H1 (cell line): ENCODE measurements at regions not wholly inside any gene's neighbourhood (a gene's known extent, or its start where the extent isn't known, plus 50 kb on each side); places are given as distances from the start of the nearest gene placed in this dataset.

Experiments used
- CTCF ChIA-PET: fragments of 300-600 bp; sonication (Branson Sonifier 250); formaldehyde crosslinking; loops from one replicate; lab custom pipeline; 2021; ENCODE audit not compliant: partially characterized antibody; lab: Charles Lee
- POLR2A ChIA-PET: fragments of 300-600 bp; sonication (Branson Sonifier 250); formaldehyde crosslinking; loops from one replicate; lab custom pipeline; 2021; ENCODE audit warnings: inconsistent platforms; ENCODE audit not compliant: partially characterized antibody; lab: Charles Lee
- DNase-seq, 2 experiments: peaks; one replicate each; pipeline versions ENCODE4 v3.0.0 to v3.0.0-alpha.2; 2010 to 2022; ENCODE audit warnings: low spot score in 2 of 2, low read depth in 1 of 2, mixed read lengths in 1 of 2
- FAIRE-seq: peaks from 2 replicates; lab custom pipeline; 2011; peaks lifted over from hg19 to GRCh38; lab: Jason Lieb, UNC
- H2AFZ ChIP-seq: 2 replicates; pipeline ENCODE4 v1.8.1; 2012; ENCODE audit warnings: low read length, inconsistent platforms
- H2AK5ac ChIP-seq: 2 replicates; pipeline ENCODE4 v1.6.1; 2013; ENCODE audit warnings: low read depth, low read length
- H2BK120ac ChIP-seq: replicated peaks from 2 replicates; pipeline ENCODE3; 2013; ENCODE audit warnings: low read depth, low read length, inconsistent platforms
- H2BK12ac ChIP-seq: 2 replicates; pipeline ENCODE4 v1.6.1; 2013; ENCODE audit warnings: low read depth, low read length
- H2BK15ac ChIP-seq: 2 replicates; pipeline ENCODE4 v1.6.1; 2013; ENCODE audit warnings: low read length
- H2BK20ac ChIP-seq: 2 replicates; pipeline ENCODE4 v1.6.1; 2013; ENCODE audit warnings: low read length
- H2BK5ac ChIP-seq: 2 replicates; pipeline ENCODE4 v1.6.1; 2013; ENCODE audit warnings: low read depth, low read length
- H3K14ac ChIP-seq: 2 replicates; pipeline ENCODE4 v1.6.1; 2013; ENCODE audit warnings: inconsistent platforms; ENCODE audit not compliant: insufficient read length
- H3K18ac ChIP-seq: 2 replicates; pipeline ENCODE4 v1.6.1; 2013; ENCODE audit warnings: low read length; ENCODE audit errors: extremely low read depth
- H3K23ac ChIP-seq: 2 replicates; pipeline ENCODE4 v1.6.1; 2013; ENCODE audit warnings: inconsistent platforms; ENCODE audit not compliant: insufficient read length
- H3K23me2 ChIP-seq: 2 replicates; pipeline ENCODE4 v1.6.1; 2013; ENCODE audit warnings: low read depth, low read length
- H3K27ac ChIP-seq: 2 replicates; pipeline ENCODE4 v1.6.1; 2011; ENCODE audit warnings: low read depth, low read length, inconsistent platforms
- H3K27me3 ChIP-seq, 4 experiments: replicated peaks in 1 of 4; 1 replicate in 1 of 4; 2 replicates in 3 of 4; pipeline versions ENCODE4 v1.6.1 to v1.8.1; 2011 to 2013; ENCODE audit warnings: low read length in 3 of 4, mild to moderate bottlenecking in 3 of 4, inconsistent platforms in 2 of 4, mixed read lengths in 2 of 4, moderate library complexity in 1 of 4; ENCODE audit not compliant: control insufficient read depth in 3 of 4, insufficient read depth in 3 of 4; ENCODE audit errors: extremely low read depth in 1 of 4
- H3K36me3 ChIP-seq, 4 experiments: 2 replicates each; pipeline versions ENCODE4 v1.6.1 to v1.8.1; 2011 to 2013; ENCODE audit warnings: mild to moderate bottlenecking in 4 of 4, low read length in 3 of 4, moderate library complexity in 2 of 4, control low read depth in 1 of 4, inconsistent platforms in 1 of 4; ENCODE audit not compliant: insufficient read depth in 4 of 4, control insufficient read depth in 2 of 4
- H3K4ac ChIP-seq: replicated peaks from 2 replicates; pipeline ENCODE3; 2013; ENCODE audit warnings: low read length, low read depth, mixed read lengths, inconsistent platforms; ENCODE audit not compliant: insufficient read length
- H3K4me1 ChIP-seq, 4 experiments: replicated peaks in 1 of 4; 1 replicate in 1 of 4; 2 replicates in 3 of 4; pipeline versions ENCODE4 v1.6.1 to v1.8.1; 2011 to 2013; ENCODE audit warnings: low read length in 3 of 4, inconsistent platforms in 2 of 4, mixed read lengths in 1 of 4; ENCODE audit not compliant: insufficient read depth in 4 of 4, control insufficient read depth in 3 of 4
- H3K4me2 ChIP-seq, 2 experiments: 2 replicates each; pipeline versions ENCODE4 v1.6.1 to v1.8.1; 2011 to 2013; ENCODE audit warnings: low read depth in 2 of 2, low read length in 2 of 2, control low read depth in 1 of 2, inconsistent platforms in 1 of 2, mild to moderate bottlenecking in 1 of 2; ENCODE audit not compliant: insufficient read depth in 1 of 2
- H3K4me3 ChIP-seq, 4 experiments: fragments of 200-600, 300-600 bp in 1 of 4; sonication (generic), shearing (Covaris generic), sonication (Bioruptor Twin) in 1 of 4; 2 replicates each; pipeline versions ENCODE4 v1.5.1 to v1.8.1; 2011 to 2016; ENCODE audit warnings: low read length in 4 of 4, low read depth in 3 of 4, control low read depth in 2 of 4, inconsistent platforms in 2 of 4, mild to moderate bottlenecking in 2 of 4, mixed read lengths in 1 of 4, moderate library complexity in 1 of 4; ENCODE audit not compliant: insufficient read depth in 2 of 4; ENCODE audit errors: extremely low read depth in 1 of 4
- H3K56ac ChIP-seq: replicated peaks from 2 replicates; pipeline ENCODE3; 2013; ENCODE audit warnings: low read depth, mild to moderate bottlenecking, mixed read lengths, low read length, inconsistent platforms; ENCODE audit not compliant: insufficient read length
- H3K79me1 ChIP-seq: 2 replicates; pipeline ENCODE4 v1.6.1; 2013; ENCODE audit warnings: low read depth, low read length, control low read depth
- H3K79me2 ChIP-seq, 2 experiments: 2 replicates each; pipeline versions ENCODE4 v1.6.1 to v1.8.1; 2012 to 2013; ENCODE audit warnings: low read length in 2 of 2, mild to moderate bottlenecking in 2 of 2, inconsistent platforms in 1 of 2; ENCODE audit not compliant: insufficient read depth in 2 of 2, control insufficient read depth in 1 of 2
- H3K9ac ChIP-seq, 4 experiments: replicated peaks in 1 of 4; 1 replicate in 1 of 4; 2 replicates in 3 of 4; pipeline versions ENCODE4 v1.6.1 to v1.8.1; 2011 to 2013; ENCODE audit warnings: low read depth in 3 of 4, low read length in 3 of 4, control low read depth in 2 of 4, mild to moderate bottlenecking in 2 of 4, moderate library complexity in 2 of 4, inconsistent platforms in 1 of 4; ENCODE audit errors: extremely low read depth in 1 of 4
- H3K9me3 ChIP-seq, 2 experiments: 2 replicates each; pipeline versions ENCODE4 v1.6.1 to v1.8.1; 2012 to 2013; ENCODE audit warnings: mild to moderate bottlenecking in 2 of 2, moderate library complexity in 2 of 2, control low read depth in 1 of 2, inconsistent platforms in 1 of 2, low read depth in 1 of 2, low read length in 1 of 2, mixed read lengths in 1 of 2; ENCODE audit not compliant: insufficient read depth in 2 of 2
- H4K20me1 ChIP-seq, 2 experiments: replicated peaks in 1 of 2; 2 replicates each; pipeline versions ENCODE3 to v1.8.1; 2011 to 2013; ENCODE audit warnings: inconsistent platforms in 2 of 2, low read length in 2 of 2, mild to moderate bottlenecking in 1 of 2; ENCODE audit not compliant: insufficient read depth in 2 of 2, control insufficient read depth in 1 of 2
- H4K5ac ChIP-seq: 2 replicates; pipeline ENCODE4 v1.6.1; 2013; ENCODE audit warnings: low read length, low read depth, mixed read lengths, inconsistent platforms; ENCODE audit not compliant: insufficient read length
- H4K8ac ChIP-seq: 2 replicates; pipeline ENCODE4 v1.8.0; 2013; ENCODE audit warnings: mild to moderate bottlenecking, moderate library complexity, low read length, inconsistent platforms; ENCODE audit not compliant: insufficient read depth; ENCODE audit errors: extremely low read depth
- H4K91ac ChIP-seq: replicated peaks from 2 replicates; pipeline ENCODE3; 2013; ENCODE audit warnings: low read length, mixed read lengths, inconsistent platforms; ENCODE audit not compliant: insufficient read length
- CBX5 ChIP-seq: fragments of 300-800, 300-1000 bp; sonication (generic); IDR thresholded peaks from 2 replicates; pipeline ENCODE4 v1.7.1; 2016; ENCODE audit warnings: antibody characterized with exemption, low read length, low read depth
- EP300 ChIP-seq, 2 experiments: IDR thresholded peaks; 1 replicate in 1 of 2; 2 replicates in 1 of 2; pipeline ENCODE4 v1.6.1; 2011 to 2012; ENCODE audit warnings: low read depth in 2 of 2, low read length in 2 of 2, mild to moderate bottlenecking in 2 of 2, borderline replicate concordance in 1 of 2, inconsistent platforms in 1 of 2, moderate library complexity in 1 of 2
- GABPA ChIP-seq: IDR thresholded peaks from 2 replicates; pipeline ENCODE4 v1.6.1; 2011; ENCODE audit warnings: mild to moderate bottlenecking, low read length, moderate library complexity, borderline replicate concordance; ENCODE audit not compliant: insufficient read depth
- HDAC2 ChIP-seq, 2 experiments: fragments of 300-600 bp in 1 of 2; sonication (generic) in 1 of 2; IDR thresholded peaks; 2 replicates each; pipeline ENCODE4 v1.6.1; 2011 to 2012; ENCODE audit warnings: low read depth in 2 of 2, low read length in 2 of 2, mild to moderate bottlenecking in 2 of 2, moderate library complexity in 2 of 2, borderline replicate concordance in 1 of 2, inconsistent platforms in 1 of 2
- JUN ChIP-seq: IDR thresholded peaks from 2 replicates; pipeline ENCODE4 v1.6.1; 2011; ENCODE audit warnings: low read depth, mild to moderate bottlenecking, improper control_type of control experiment, low read length
- NANOG ChIP-seq: IDR thresholded peaks from 2 replicates; pipeline ENCODE4 v1.6.1; 2011; ENCODE audit warnings: low read length, low read depth, mild to moderate bottlenecking, inconsistent platforms; ENCODE audit not compliant: insufficient read depth, poor library complexity, severe bottlenecking
- POLR2AphosphoS5 ChIP-seq: IDR thresholded peaks from 2 replicates; pipeline ENCODE4 v1.6.1; 2011; ENCODE audit warnings: low read depth, low read length
- POU5F1 ChIP-seq: IDR thresholded peaks from 2 replicates; pipeline ENCODE4 v1.6.1; 2011; ENCODE audit warnings: low read depth, mild to moderate bottlenecking, low read length, moderate library complexity
- RAD21 ChIP-seq, 2 experiments: IDR thresholded peaks in 1 of 2; conservative IDR thresholded peaks in 1 of 2; 2 replicates each; pipeline ENCODE4 v1.6.1; 2011; ENCODE audit warnings: low read depth in 2 of 2, low read length in 2 of 2, improper control_type of control experiment in 1 of 2, inconsistent platforms in 1 of 2, mild to moderate bottlenecking in 1 of 2, moderate library complexity in 1 of 2
- SRF ChIP-seq: IDR thresholded peaks from 2 replicates; pipeline ENCODE4 v1.6.1; 2011; ENCODE audit warnings: mild to moderate bottlenecking, low read depth, low read length, moderate library complexity
- WGBS, 2 experiments: shearing (Covaris generic) in 1 of 2; methylation state at CpG; one replicate each; pipeline versions ENCODE4 v1.1.6 to v1.1.7; 2013 to 2015; ENCODE audit warnings: low lambda C conversion rate in 2 of 2, mixed read lengths in 2 of 2, inconsistent platforms in 1 of 2, low coverage in 1 of 2, missing lambda C conversion rate in 1 of 2; ENCODE audit not compliant: insufficient replicate concordance in 2 of 2, insufficient coverage in 1 of 2, insufficient read length in 1 of 2; ENCODE audit errors: extremely low coverage in 1 of 2, missing lambda C conversion rate in 1 of 2; 5-methylcytosine and 5-hydroxymethylcytosine counted together
- TF ChIP-seq, protein P1 (sequence below): IDR thresholded peaks from 2 replicates; pipeline ENCODE4 v1.6.1; 2011; ENCODE audit warnings: low read length, improper control_type of control experiment
- TF ChIP-seq, protein P2 (sequence below): IDR thresholded peaks from 2 replicates; pipeline ENCODE4 v1.6.1; 2012; ENCODE audit warnings: inconsistent platforms

DNA sequence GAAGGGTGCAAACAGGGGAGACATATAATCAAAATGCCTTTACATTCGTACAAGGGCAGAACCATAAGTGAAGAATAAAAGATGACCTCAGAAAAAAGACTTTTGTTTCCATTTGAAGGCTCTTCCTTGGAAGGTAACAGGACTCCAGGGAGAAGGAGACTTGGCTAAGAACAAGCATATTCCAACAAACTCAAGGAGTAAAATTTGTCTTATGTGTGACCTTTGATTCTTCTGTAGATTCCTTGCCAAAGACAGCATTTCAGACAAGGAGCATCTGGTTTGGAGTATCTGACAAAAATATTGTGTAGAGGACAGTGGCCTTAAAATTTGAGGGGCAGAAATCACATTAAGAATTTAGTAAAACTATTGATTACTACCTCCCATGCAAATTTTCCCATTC lies 991.9 kb downstream of the FLRT2 start:
- Histone ChIP-seq H2BK12ac (no peak overlapping the region), H3K4me2 (no peak overlapping the region), H3K18ac (no peak overlapping the region), H3K36me3 (no peaks in the 10 kb centered on the region), H3K9me3 (no peaks in the 10 kb centered on the region), H3K9ac (no peak overlapping the region), H2AFZ (no peak overlapping the region), H4K8ac (no peak overlapping the region), H3K27me3 (no peaks in the 10 kb centered on the region), H3K4me3 (no peak overlapping the region), H2BK15ac (no peak overlapping the region), H3K23ac (no peak overlapping the region), H3K27ac (no peak overlapping the region), H3K4ac (no peak overlapping the region), H3K56ac (no peak overlapping the region), H4K5ac (no peak overlapping the region), H2BK20ac (no peak overlapping the region), H4K20me1 (no peaks in the 10 kb centered on the region), H3K4me1 (no peaks in the 10 kb centered on the region), H2BK5ac (no peak overlapping the region), H3K23me2 (no peaks in the 10 kb centered on the region), H3K79me2 (no peaks in the 10 kb centered on the region), H2AK5ac (no peak overlapping the region), H3K79me1 (no peaks in the 10 kb centered on the region), H3K14ac (no peak overlapping the region), H4K91ac (no peak overlapping the region), H2BK120ac (no peak overlapping the region)
- no peak for FAIRE-seq
- CTCF ChIA-PET, result no interaction called here
- whole genome bisulfite sequencing, 2 experiments, result 80% methylated on average over 1 of the region's 1 CpG; no CpG with 5 or more reads in 1 of the 2 experiments
- POLR2A ChIA-PET, result no interaction called here
- no peak for DNase-seq
- TF ChIP-seq CBX5 (no peak), GABPA (no peak), JUN (no peak), HDAC2 (IDR thresholded peaks at IDR 0.05; ENCODE audit: borderline replicate concordance in 1 of 2, low read depth in 2 of 2, low read length in 2 of 2) (no peak), SRF (no peak), RAD21 (IDR thresholded peaks at IDR 0.05 in 1 of 2, conservative IDR thresholded peaks at IDR 0.05 in 1 of 2; ENCODE audit: low read depth in 2 of 2, low read length in 2 of 2) (no peak), POU5F1 (no peak), POLR2AphosphoS5 (no peak), EP300 (IDR thresholded peaks at IDR 0.05; ENCODE audit: borderline replicate concordance in 1 of 2, low read depth in 2 of 2, low read length in 2 of 2) (no peak), NANOG (no peak)
- TF ChIP-seq, protein P1, sequence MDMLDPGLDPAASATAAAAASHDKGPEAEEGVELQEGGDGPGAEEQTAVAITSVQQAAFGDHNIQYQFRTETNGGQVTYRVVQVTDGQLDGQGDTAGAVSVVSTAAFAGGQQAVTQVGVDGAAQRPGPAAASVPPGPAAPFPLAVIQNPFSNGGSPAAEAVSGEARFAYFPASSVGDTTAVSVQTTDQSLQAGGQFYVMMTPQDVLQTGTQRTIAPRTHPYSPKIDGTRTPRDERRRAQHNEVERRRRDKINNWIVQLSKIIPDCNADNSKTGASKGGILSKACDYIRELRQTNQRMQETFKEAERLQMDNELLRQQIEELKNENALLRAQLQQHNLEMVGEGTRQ, result no peak
- TF ChIP-seq, protein P2, sequence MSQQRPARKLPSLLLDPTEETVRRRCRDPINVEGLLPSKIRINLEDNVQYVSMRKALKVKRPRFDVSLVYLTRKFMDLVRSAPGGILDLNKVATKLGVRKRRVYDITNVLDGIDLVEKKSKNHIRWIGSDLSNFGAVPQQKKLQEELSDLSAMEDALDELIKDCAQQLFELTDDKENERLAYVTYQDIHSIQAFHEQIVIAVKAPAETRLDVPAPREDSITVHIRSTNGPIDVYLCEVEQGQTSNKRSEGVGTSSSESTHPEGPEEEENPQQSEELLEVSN, result no peak
